Immature natural killer cell (primary cell): ENCODE measurements at regions not wholly inside any gene's neighbourhood (a gene's known extent, or its start where the extent isn't known, plus 50 kb on each side); places are given as distances from the start of the nearest gene placed in this dataset.

Source experiments
- DNase-seq, 3 donors: peaks; one replicate each; pipeline ENCODE4 v3.0.0; 2022; ENCODE audit warnings: mixed read lengths in 1 of 3
- H3K27ac Mint-ChIP-seq, 6 donors: one replicate each; pipeline ENCODE4 v1.8.0; 2020; ENCODE audit warnings: mixed read lengths in 6 of 6, mild to moderate bottlenecking in 5 of 6, inconsistent platforms in 4 of 6, moderate library complexity in 3 of 6
- H3K27me3 Mint-ChIP-seq, 3 donors: one replicate each; pipeline ENCODE4 v1.8.0; 2020 to 2021; ENCODE audit warnings: low read depth in 3 of 3, mild to moderate bottlenecking in 3 of 3, mixed read lengths in 3 of 3, moderate library complexity in 3 of 3, inconsistent platforms in 1 of 3
- H3K36me3 Mint-ChIP-seq, 3 donors: one replicate each; pipeline ENCODE4 v1.8.0; 2020; ENCODE audit warnings: mixed read lengths in 3 of 3, inconsistent platforms in 2 of 3, mild to moderate bottlenecking in 2 of 3
- H3K4me1 Mint-ChIP-seq, 2 donors: one replicate each; pipeline ENCODE4 v1.8.0; 2020; ENCODE audit warnings: inconsistent platforms in 2 of 2, mild to moderate bottlenecking in 2 of 2, mixed read lengths in 2 of 2, moderate library complexity in 1 of 2
- H3K4me3 Mint-ChIP-seq, 5 donors: one replicate each; pipeline ENCODE4 v1.8.0; 2020; ENCODE audit warnings: mild to moderate bottlenecking in 5 of 5, mixed read lengths in 5 of 5, inconsistent platforms in 3 of 5, moderate library complexity in 3 of 5
- H3K9me3 Mint-ChIP-seq, 6 donors: one replicate each; pipeline ENCODE4 v1.8.0; 2020; ENCODE audit warnings: mild to moderate bottlenecking in 6 of 6, mixed read lengths in 6 of 6, inconsistent platforms in 4 of 6, moderate library complexity in 3 of 6

- Mint-ChIP-seq H3K9me3 (no peaks in the 10 kb centered on the region), H3K4me3 (no peak overlapping the region), H3K4me1 (no peaks in the 10 kb centered on the region), H3K27me3 (peaks cover 2 to 4% (median 3%) of the 10 kb centered on the region in 3 donors), H3K27ac (no peak overlapping the region), H3K36me3 (no peaks in the 10 kb centered on the region)
- DNase-seq: no peak
Observed at GRCh38 chr10:42924484-42924883, 141.9 kb downstream of the BMS1 start.

GRCh38 chr10:42926843-42927242 lies 144.2 kb downstream of the BMS1 start:
- Mint-ChIP-seq H3K36me3 (no peaks in the 10 kb centered on the region), H3K27me3 (peaks cover 3 to 8% (median 4%) of the 10 kb centered on the region in 3 donors), H3K4me1 (no peaks in the 10 kb centered on the region), H3K27ac (no peak overlapping the region), H3K9me3 (no peaks in the 10 kb centered on the region), H3K4me3 (no peak overlapping the region)
- no peak for DNase-seq

GRCh38 chr10:42928064-42928463 lies 145.5 kb downstream of the BMS1 start:
- peaks cover 0 to 3% of the 10 kb centered on the region in 2 donors for H3K4me1 Mint-ChIP-seq
- peaks cover 2 to 9% (median 9%) of the 10 kb centered on the region in 3 donors for H3K27me3 Mint-ChIP-seq

GRCh38 chr10:42929236-42929635 lies 146.6 kb downstream of the BMS1 start:
- Mint-ChIP-seq H3K4me1 (peaks cover 0 to 9% of the 10 kb centered on the region in 2 donors), H3K36me3 (no peaks in the 10 kb centered on the region), H3K27ac (no peak overlapping the region), H3K4me3 (no peak overlapping the region), H3K27me3 (peaks cover 2 to 11% (median 8%) of the 10 kb centered on the region in 3 donors), H3K9me3 (no peaks in the 10 kb centered on the region)
- DNase-seq: no peak

More at GRCh38 chr10:42928064-42928463, 145.5 kb downstream of the BMS1 start:
- DNase-seq: no peak
- no peak overlapping the region for H3K4me3 Mint-ChIP-seq
- no peaks in the 10 kb centered on the region for H3K36me3 Mint-ChIP-seq
- no peak overlapping the region for H3K27ac Mint-ChIP-seq
- no peaks in the 10 kb centered on the region for H3K9me3 Mint-ChIP-seq

- Mint-ChIP-seq H3K27ac (no peak overlapping the region), H3K9me3 (no peaks in the 10 kb centered on the region), H3K4me3 (no peak overlapping the region), H3K36me3 (no peaks in the 10 kb centered on the region), H3K4me1 (peaks cover 0 to 9% of the 10 kb centered on the region in 2 donors), H3K27me3 (peaks cover 4 to 16% (median 9%) of the 10 kb centered on the region in 3 donors)
- no peak for DNase-seq
Observed at GRCh38 chr10:42929993-42930392, 146.9 kb upstream of the RET start.

GRCh38 chr10:42930516-42931192 lies 146.2 kb upstream of the RET start:
- no peak overlapping the region for H3K27ac Mint-ChIP-seq
- no peak for DNase-seq
- no peaks in the 10 kb centered on the region for H3K36me3 Mint-ChIP-seq
- H3K4me1 Mint-ChIP-seq: peaks cover 0 to 9% of the 10 kb centered on the region in 2 donors
- peaks cover 4 to 18% (median 15%) of the 10 kb centered on the region in 3 donors for H3K27me3 Mint-ChIP-seq
- H3K4me3 Mint-ChIP-seq: no peak overlapping the region
- no peaks in the 10 kb centered on the region for H3K9me3 Mint-ChIP-seq

GRCh38 chr10:42932116-42932515 lies 144.8 kb upstream of the RET start:
- DNase-seq: no peak
- H3K27ac Mint-ChIP-seq: no peak overlapping the region
- H3K9me3 Mint-ChIP-seq: no peaks in the 10 kb centered on the region
- H3K36me3 Mint-ChIP-seq: no peaks in the 10 kb centered on the region
- no peak overlapping the region for H3K4me3 Mint-ChIP-seq
- H3K4me1 Mint-ChIP-seq: peaks cover 0 to 9% of the 10 kb centered on the region in 2 donors
- H3K27me3 Mint-ChIP-seq: peaks cover 4 to 17% (median 13%) of the 10 kb centered on the region in 3 donors

GRCh38 chr10:42932735-42933447 lies 144.0 kb upstream of the RET start:
- no peak for DNase-seq
- H3K36me3 Mint-ChIP-seq: no peaks in the 10 kb centered on the region
- peaks cover 3 to 17% (median 13%) of the 10 kb centered on the region in 3 donors for H3K27me3 Mint-ChIP-seq
- peak overlapping the region; percentile 38 to 76 (median 68) for H3K4me3 Mint-ChIP-seq
- no peaks in the 10 kb centered on the region for H3K9me3 Mint-ChIP-seq
- no peak overlapping the region for H3K27ac Mint-ChIP-seq
- peaks cover 0 to 9% of the 10 kb centered on the region in 2 donors for H3K4me1 Mint-ChIP-seq

GRCh38 chr10:42933448-42934340 lies 143.2 kb upstream of the RET start:
- no peak overlapping the region for H3K27ac Mint-ChIP-seq
- H3K27me3 Mint-ChIP-seq: peaks cover 3 to 17% (median 13%) of the 10 kb centered on the region in 3 donors
- peaks cover 0 to 9% of the 10 kb centered on the region in 2 donors for H3K4me1 Mint-ChIP-seq

GRCh38 chr10:42934351-42934811 lies 142.5 kb upstream of the RET start:
- no peaks in the 10 kb centered on the region for H3K9me3 Mint-ChIP-seq
- H3K36me3 Mint-ChIP-seq: no peaks in the 10 kb centered on the region
- peaks cover 0 to 9% of the 10 kb centered on the region in 2 donors for H3K4me1 Mint-ChIP-seq
- no peak overlapping the region for H3K27ac Mint-ChIP-seq
- peaks cover 3 to 17% (median 15%) of the 10 kb centered on the region in 3 donors for H3K27me3 Mint-ChIP-seq
- DNase-seq: no peak
- H3K4me3 Mint-ChIP-seq: peak overlapping the region in 2 of 5 donors; percentile 1 to 48

More at GRCh38 chr10:42933448-42934340, 143.2 kb upstream of the RET start:
- no peak for DNase-seq
- Mint-ChIP-seq H3K36me3 (no peaks in the 10 kb centered on the region), H3K9me3 (no peaks in the 10 kb centered on the region), H3K4me3 (peak overlapping the region; percentile 38 to 76 (median 68))

- Mint-ChIP-seq H3K27me3 (peaks cover 5 to 17% (median 15%) of the 10 kb centered on the region in 3 donors), H3K4me3 (peak overlapping the region in 2 of 5 donors; percentile 1 to 48), H3K27ac (no peak overlapping the region), H3K9me3 (no peaks in the 10 kb centered on the region), H3K4me1 (peaks cover 0 to 9% of the 10 kb centered on the region in 2 donors), H3K36me3 (no peaks in the 10 kb centered on the region)
- DNase-seq: no peak
Observed at GRCh38 chr10:42934842-42935241, 142.0 kb upstream of the RET start.

GRCh38 chr10:42935466-42935865 lies 141.4 kb upstream of the RET start:
- H3K4me3 Mint-ChIP-seq: no peak overlapping the region
- peaks cover 5 to 17% (median 15%) of the 10 kb centered on the region in 3 donors for H3K27me3 Mint-ChIP-seq
- no peak overlapping the region for H3K27ac Mint-ChIP-seq
- H3K36me3 Mint-ChIP-seq: no peaks in the 10 kb centered on the region
- no peaks in the 10 kb centered on the region for H3K9me3 Mint-ChIP-seq
- H3K4me1 Mint-ChIP-seq: peaks cover 0 to 9% of the 10 kb centered on the region in 2 donors
- no peak for DNase-seq

GRCh38 chr10:42936580-42936979 lies 140.3 kb upstream of the RET start:
- no peak overlapping the region for H3K4me3 Mint-ChIP-seq
- no peak overlapping the region for H3K27ac Mint-ChIP-seq
- peaks cover 0 to 9% of the 10 kb centered on the region in 2 donors for H3K4me1 Mint-ChIP-seq
- no peak for DNase-seq
- H3K27me3 Mint-ChIP-seq: peaks cover 5 to 15% (median 12%) of the 10 kb centered on the region in 3 donors
- no peaks in the 10 kb centered on the region for H3K9me3 Mint-ChIP-seq
- H3K36me3 Mint-ChIP-seq: no peaks in the 10 kb centered on the region
